ENCODE measurements at regions not wholly inside any gene's neighbourhood (a gene's known extent, or its start where the extent isn't known, plus 50 kb on each side); places are given as distances from the start of the nearest gene placed in this dataset.
"Not testable (repeated sequence)": the region's sequence is repeated elsewhere in the genome, so short reads cannot be mapped to it uniquely, and the experiment has no call there.

- no peak for DNase-seq
Measured at GRCh38 chr13:73657821-73658540, 476.2 kb downstream of the KLF12 start.

GRCh38 chr13:73656863-73657262 is 477.3 kb downstream of the KLF12 start:
- DNase-seq = no peak

GRCh38 chr13:73653688-73654087 is 480.5 kb downstream of the KLF12 start:
- DNase-seq = no peak

- DNase-seq = no peak
Measured at GRCh38 chr13:73647417-73647816, 486.8 kb downstream of the KLF12 start.

GRCh38 chr13:73640476-73641179 is 493.6 kb downstream of the KLF12 start:
- not testable (repeated sequence) for DNase-seq

GRCh38 chr13:73635166-73635787 is 498.9 kb downstream of the KLF12 start:
- no peak for DNase-seq

- no peak for DNase-seq
Measured at GRCh38 chr13:73633817-73634460, 500.3 kb downstream of the KLF12 start.

GRCh38 chr13:73631411-73631810 is 502.8 kb downstream of the KLF12 start:
- DNase-seq = no peak

GRCh38 chr13:73625562-73626339 is 508.5 kb downstream of the KLF12 start:
- no peak for DNase-seq

GRCh38 chr13:73623281-73623680 is 510.9 kb downstream of the KLF12 start:
- no peak for DNase-seq

- DNase-seq = peak; percentile 17
Measured at GRCh38 chr13:73622381-73622780, 511.8 kb downstream of the KLF12 start.

- DNase-seq = no peak
Measured at GRCh38 chr13:73618275-73618865, 515.8 kb downstream of the KLF12 start.

- no peak for DNase-seq
Measured at GRCh38 chr13:73616861-73617260, 517.3 kb downstream of the KLF12 start.

GRCh38 chr13:73610799-73611592 is 523.2 kb downstream of the KLF12 start:
- DNase-seq = no peak

- DNase-seq = no peak
Measured at GRCh38 chr13:73608711-73609485, 525.3 kb downstream of the KLF12 start.

GRCh38 chr13:73608157-73608516 is 526.1 kb downstream of the KLF12 start:
- DNase-seq = no peak

GRCh38 chr13:73607489-73608156 is 526.6 kb downstream of the KLF12 start:
- DNase-seq = no peak

GRCh38 chr13:73603646-73604045 is 530.6 kb downstream of the KLF12 start:
- no peak for DNase-seq

- no peak for DNase-seq
Measured at GRCh38 chr13:73602295-73602694, 531.9 kb downstream of the KLF12 start.

- DNase-seq = no peak
Measured at GRCh38 chr13:73601708-73602107, 532.5 kb downstream of the KLF12 start.

Data from GF-D8 (cell line).